ENCODE measurements at regions not wholly inside any gene's neighbourhood (a gene's known extent, or its start where the extent isn't known, plus 50 kb on each side); places are given as distances from the start of the nearest gene placed in this dataset.

- peaks cover 0 to 4% of the 10 kb centered on the region in 2 donors for H3K4me1 ChIP-seq (ENCODE audit: control insufficient read depth in 1 of 2, insufficient read depth in 2 of 2, low read length in 2 of 2)
- no peaks in the 10 kb centered on the region for H3K27me3 ChIP-seq (ENCODE audit: control insufficient read depth in 1 of 2, insufficient read depth in 2 of 2, low read length in 2 of 2)
Observed at GRCh38 chr5:5570646-5571045, 148.2 kb downstream of the ICE1 start.

DNA sequence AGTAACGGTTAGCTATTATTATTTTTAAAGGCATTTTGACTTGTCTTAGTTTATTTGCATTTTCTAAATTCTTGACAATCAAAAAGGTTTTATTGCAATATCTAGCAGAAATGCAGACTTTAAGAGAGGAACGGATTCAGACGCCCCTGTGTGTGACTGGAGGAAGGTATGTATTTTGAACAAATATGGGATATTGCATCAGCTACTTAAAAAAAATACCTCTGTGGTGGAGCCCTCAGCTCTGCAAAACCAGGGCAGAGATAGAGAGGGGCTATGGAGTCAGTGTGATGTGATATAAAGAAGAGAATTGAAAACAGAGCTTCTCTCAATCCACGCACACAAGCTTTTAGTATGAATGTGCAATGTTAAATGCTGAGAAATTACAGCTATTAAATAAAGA is 142.4 kb downstream of the ICE1 start:
- no peaks in the 10 kb centered on the region for H3K27me3 ChIP-seq (ENCODE audit: control insufficient read depth in 1 of 2, insufficient read depth in 2 of 2, low read length in 2 of 2)
- no peak overlapping the region for H3K9ac ChIP-seq (ENCODE audit: low read depth in 1 of 2, low read length in 2 of 2)
- H3K36me3 ChIP-seq (ENCODE audit: control insufficient read depth in 1 of 2, insufficient read depth in 2 of 2, low read length in 2 of 2): no peaks in the 10 kb centered on the region
- H3K9me3 ChIP-seq (ENCODE audit: control insufficient read depth in 1 of 2, low read length in 2 of 2): no peaks in the 10 kb centered on the region
- no peak overlapping the region for H3K27ac ChIP-seq (ENCODE audit: low read depth, low read length)
- H3K4me1 ChIP-seq (ENCODE audit: control insufficient read depth in 1 of 2, insufficient read depth in 2 of 2, low read length in 2 of 2): no peaks in the 10 kb centered on the region
- no peak overlapping the region for H3K4me3 ChIP-seq (ENCODE audit: low read depth in 1 of 2, low read length in 2 of 2)

More at GRCh38 chr5:5570646-5571045, 148.2 kb downstream of the ICE1 start:
- no peaks in the 10 kb centered on the region for H3K9me3 ChIP-seq (ENCODE audit: control insufficient read depth in 1 of 2, low read length in 2 of 2)
- H3K36me3 ChIP-seq (ENCODE audit: control insufficient read depth in 1 of 2, insufficient read depth in 2 of 2, low read length in 2 of 2): no peaks in the 10 kb centered on the region
- no peak overlapping the region for H3K9ac ChIP-seq (ENCODE audit: low read depth in 1 of 2, low read length in 2 of 2)
- no peak overlapping the region for H3K27ac ChIP-seq (ENCODE audit: low read depth, low read length)
- H3K4me3 ChIP-seq (ENCODE audit: low read depth in 1 of 2, low read length in 2 of 2): no peak overlapping the region

DNA sequence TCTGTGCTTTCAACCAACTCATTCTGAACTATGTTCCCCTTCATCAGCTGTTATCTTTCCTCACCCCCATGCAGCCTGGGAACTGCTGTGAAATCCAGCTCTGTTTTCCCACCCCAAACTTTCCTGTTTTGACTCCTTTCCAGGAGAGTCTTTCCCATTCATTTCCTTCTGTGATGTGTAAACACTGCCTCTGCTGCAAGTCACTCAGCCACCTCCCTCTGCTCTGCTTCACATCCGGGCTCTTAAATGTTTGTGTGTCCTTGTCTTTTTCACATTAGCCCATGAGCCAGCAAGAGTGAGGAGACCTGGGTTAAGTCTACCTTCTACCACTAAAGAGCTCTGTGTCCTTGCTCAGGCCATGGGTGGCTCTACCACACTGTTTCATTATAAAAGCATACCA is 137.5 kb downstream of the ICE1 start:
- H3K4me3 ChIP-seq (ENCODE audit: low read depth in 1 of 2, low read length in 2 of 2): no peak overlapping the region
- no peaks in the 10 kb centered on the region for H3K36me3 ChIP-seq (ENCODE audit: control insufficient read depth in 1 of 2, insufficient read depth in 2 of 2, low read length in 2 of 2)
- no peaks in the 10 kb centered on the region for H3K4me1 ChIP-seq (ENCODE audit: control insufficient read depth in 1 of 2, insufficient read depth in 2 of 2, low read length in 2 of 2)
- no peak overlapping the region for H3K9ac ChIP-seq (ENCODE audit: low read depth in 1 of 2, low read length in 2 of 2)
- no peaks in the 10 kb centered on the region for H3K27me3 ChIP-seq (ENCODE audit: control insufficient read depth in 1 of 2, insufficient read depth in 2 of 2, low read length in 2 of 2)
- no peak overlapping the region for H3K27ac ChIP-seq (ENCODE audit: low read depth, low read length)
- no peaks in the 10 kb centered on the region for H3K9me3 ChIP-seq (ENCODE audit: control insufficient read depth in 1 of 2, low read length in 2 of 2)

DNA sequence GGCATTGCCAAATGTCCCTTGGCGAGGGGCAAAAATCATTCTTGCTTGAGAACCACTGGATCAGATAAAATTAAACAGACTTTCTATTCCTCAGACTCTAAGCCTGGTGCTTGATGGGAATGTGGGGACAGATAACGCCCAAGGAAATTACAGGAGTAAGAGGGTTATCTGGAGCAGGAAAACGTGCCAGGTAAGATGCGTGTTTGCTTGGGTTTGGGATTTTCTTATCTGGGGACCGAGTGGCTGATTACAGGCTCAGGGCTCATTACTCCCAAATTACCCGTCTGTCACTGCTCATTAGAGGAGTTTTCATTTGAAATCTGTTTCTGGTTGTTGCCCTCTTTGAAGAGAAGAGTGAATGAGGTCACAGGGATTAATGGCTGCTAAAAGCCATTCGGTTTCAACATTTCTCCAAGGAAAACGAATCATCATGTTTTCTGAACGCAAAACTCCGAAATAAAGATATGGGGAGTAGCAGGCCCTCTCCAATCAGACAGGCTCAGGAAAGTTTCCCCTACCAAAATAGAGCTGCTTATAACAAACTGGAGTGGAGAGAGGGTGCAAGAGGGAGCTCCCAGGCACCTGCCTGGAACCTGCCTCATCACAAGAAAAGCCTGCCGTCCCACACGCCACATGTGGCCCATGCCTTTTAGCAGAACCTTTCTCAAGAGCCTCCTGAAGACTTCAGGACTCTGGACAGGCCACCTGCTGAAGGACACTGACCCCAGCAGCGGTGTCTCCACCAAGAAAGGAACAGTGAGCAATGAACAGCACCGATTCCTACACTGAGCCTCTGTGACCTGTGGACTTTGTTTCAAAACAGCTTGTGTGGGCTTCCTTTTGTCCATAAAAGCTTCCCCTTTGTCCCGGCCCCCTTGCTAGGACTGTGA is 136.4 kb downstream of the ICE1 start:
- no peak overlapping the region for H3K4me3 ChIP-seq (ENCODE audit: low read depth in 1 of 2, low read length in 2 of 2)

DNA sequence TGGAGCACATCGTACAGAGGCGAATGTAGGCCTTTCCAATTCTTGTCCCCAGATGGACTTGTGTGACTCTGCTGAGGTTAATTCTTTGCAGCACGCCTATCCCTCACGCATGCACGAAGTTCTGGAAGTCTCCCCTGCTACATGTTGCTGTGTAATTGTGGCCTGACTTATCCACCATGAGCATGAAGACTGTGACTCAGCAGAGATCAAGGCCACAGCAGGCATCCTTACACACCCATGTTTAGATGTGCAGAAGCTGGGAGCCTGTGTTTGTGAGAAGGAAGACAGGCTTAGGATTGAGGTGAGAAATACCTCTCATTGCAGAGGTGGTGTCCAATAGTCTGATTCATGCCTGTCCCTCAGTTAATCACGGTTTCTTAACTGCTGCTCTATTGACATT is 135.6 kb downstream of the ICE1 start:
- Histone ChIP-seq H3K9ac (ENCODE audit: low read depth in 1 of 2, low read length in 2 of 2) (no peak overlapping the region), H3K9me3 (ENCODE audit: control insufficient read depth in 1 of 2, low read length in 2 of 2) (no peaks in the 10 kb centered on the region), H3K4me3 (ENCODE audit: low read depth in 1 of 2, low read length in 2 of 2) (no peak overlapping the region), H3K27ac (ENCODE audit: low read depth, low read length) (no peak overlapping the region), H3K27me3 (ENCODE audit: control insufficient read depth in 1 of 2, insufficient read depth in 2 of 2, low read length in 2 of 2) (no peaks in the 10 kb centered on the region), H3K4me1 (ENCODE audit: control insufficient read depth in 1 of 2, insufficient read depth in 2 of 2, low read length in 2 of 2) (no peaks in the 10 kb centered on the region), H3K36me3 (ENCODE audit: control insufficient read depth in 1 of 2, insufficient read depth in 2 of 2, low read length in 2 of 2) (no peaks in the 10 kb centered on the region)

More for the DNA sequence above, 136.4 kb downstream of the ICE1 start:
- Histone ChIP-seq H3K9ac (ENCODE audit: low read depth in 1 of 2, low read length in 2 of 2) (no peak overlapping the region), H3K4me1 (ENCODE audit: control insufficient read depth in 1 of 2, insufficient read depth in 2 of 2, low read length in 2 of 2) (no peaks in the 10 kb centered on the region), H3K27ac (ENCODE audit: low read depth, low read length) (no peak overlapping the region), H3K9me3 (ENCODE audit: control insufficient read depth in 1 of 2, low read length in 2 of 2) (no peaks in the 10 kb centered on the region), H3K27me3 (ENCODE audit: control insufficient read depth in 1 of 2, insufficient read depth in 2 of 2, low read length in 2 of 2) (no peaks in the 10 kb centered on the region), H3K36me3 (ENCODE audit: control insufficient read depth in 1 of 2, insufficient read depth in 2 of 2, low read length in 2 of 2) (no peaks in the 10 kb centered on the region)

GRCh38 chr5:5551499-5551898 is 129.0 kb downstream of the ICE1 start:
- no peak overlapping the region for H3K9ac ChIP-seq (ENCODE audit: low read depth in 1 of 2, low read length in 2 of 2)
- H3K36me3 ChIP-seq (ENCODE audit: control insufficient read depth in 1 of 2, insufficient read depth in 2 of 2, low read length in 2 of 2): no peaks in the 10 kb centered on the region
- no peaks in the 10 kb centered on the region for H3K9me3 ChIP-seq (ENCODE audit: control insufficient read depth in 1 of 2, low read length in 2 of 2)
- no peak overlapping the region for H3K27ac ChIP-seq (ENCODE audit: low read depth, low read length)
- no peak overlapping the region for H3K4me3 ChIP-seq (ENCODE audit: low read depth in 1 of 2, low read length in 2 of 2)
- H3K27me3 ChIP-seq (ENCODE audit: control insufficient read depth in 1 of 2, insufficient read depth in 2 of 2, low read length in 2 of 2): no peaks in the 10 kb centered on the region
- H3K4me1 ChIP-seq (ENCODE audit: control insufficient read depth in 1 of 2, insufficient read depth in 2 of 2, low read length in 2 of 2): no peaks in the 10 kb centered on the region

DNA sequence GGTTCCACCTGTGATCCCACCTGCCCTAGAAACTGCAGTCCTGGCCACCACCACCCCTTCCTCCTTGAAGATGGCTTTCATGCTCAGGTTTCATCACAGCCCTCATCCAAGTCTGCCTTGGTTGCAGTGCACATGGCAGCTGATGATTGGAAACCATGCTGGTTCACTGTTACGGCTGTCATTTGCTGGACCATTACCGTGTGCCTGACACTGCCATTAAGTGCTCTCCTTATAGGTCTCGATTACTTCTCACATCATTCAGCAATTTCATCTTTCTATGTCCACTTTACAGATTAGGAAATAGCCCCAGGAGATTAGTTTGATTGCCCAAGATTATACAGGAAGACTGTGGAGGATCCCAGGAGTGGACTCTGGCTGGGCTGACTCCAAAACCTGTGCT is 123.9 kb downstream of the ICE1 start:
- peaks cover 0 to 4% of the 10 kb centered on the region in 2 donors for H3K27me3 ChIP-seq (ENCODE audit: control insufficient read depth in 1 of 2, insufficient read depth in 2 of 2, low read length in 2 of 2)
- no peak overlapping the region for H3K9ac ChIP-seq (ENCODE audit: low read depth in 1 of 2, low read length in 2 of 2)
- no peak overlapping the region for H3K27ac ChIP-seq (ENCODE audit: low read depth, low read length)
- H3K4me3 ChIP-seq (ENCODE audit: low read depth in 1 of 2, low read length in 2 of 2): no peak overlapping the region
- H3K36me3 ChIP-seq (ENCODE audit: control insufficient read depth in 1 of 2, insufficient read depth in 2 of 2, low read length in 2 of 2): no peaks in the 10 kb centered on the region
- no peaks in the 10 kb centered on the region for H3K4me1 ChIP-seq (ENCODE audit: control insufficient read depth in 1 of 2, insufficient read depth in 2 of 2, low read length in 2 of 2)
- no peaks in the 10 kb centered on the region for H3K9me3 ChIP-seq (ENCODE audit: control insufficient read depth in 1 of 2, low read length in 2 of 2)

GRCh38 chr5:5544094-5544663 is 121.7 kb downstream of the ICE1 start:
- Histone ChIP-seq H3K27me3 (ENCODE audit: control insufficient read depth in 1 of 2, insufficient read depth in 2 of 2, low read length in 2 of 2) (peaks cover 0 to 4% of the 10 kb centered on the region in 2 donors), H3K27ac (ENCODE audit: low read depth, low read length) (no peak overlapping the region), H3K4me3 (ENCODE audit: low read depth in 1 of 2, low read length in 2 of 2) (no peak overlapping the region), H3K4me1 (ENCODE audit: control insufficient read depth in 1 of 2, insufficient read depth in 2 of 2, low read length in 2 of 2) (no peaks in the 10 kb centered on the region), H3K36me3 (ENCODE audit: control insufficient read depth in 1 of 2, insufficient read depth in 2 of 2, low read length in 2 of 2) (no peaks in the 10 kb centered on the region), H3K9ac (ENCODE audit: low read depth in 1 of 2, low read length in 2 of 2) (no peak overlapping the region), H3K9me3 (ENCODE audit: control insufficient read depth in 1 of 2, low read length in 2 of 2) (no peaks in the 10 kb centered on the region)

GRCh38 chr5:5542654-5543053 is 120.2 kb downstream of the ICE1 start:
- Histone ChIP-seq H3K9ac (ENCODE audit: low read depth in 1 of 2, low read length in 2 of 2) (no peak overlapping the region), H3K9me3 (ENCODE audit: control insufficient read depth in 1 of 2, low read length in 2 of 2) (no peaks in the 10 kb centered on the region), H3K27ac (ENCODE audit: low read depth, low read length) (no peak overlapping the region), H3K4me3 (ENCODE audit: low read depth in 1 of 2, low read length in 2 of 2) (no peak overlapping the region), H3K36me3 (ENCODE audit: control insufficient read depth in 1 of 2, insufficient read depth in 2 of 2, low read length in 2 of 2) (no peaks in the 10 kb centered on the region), H3K4me1 (ENCODE audit: control insufficient read depth in 1 of 2, insufficient read depth in 2 of 2, low read length in 2 of 2) (no peaks in the 10 kb centered on the region), H3K27me3 (ENCODE audit: control insufficient read depth in 1 of 2, insufficient read depth in 2 of 2, low read length in 2 of 2) (peaks cover 0 to 4% of the 10 kb centered on the region in 2 donors)

GRCh38 chr5:5540065-5540464 is 117.6 kb downstream of the ICE1 start:
- Histone ChIP-seq H3K4me3 (ENCODE audit: low read depth in 1 of 2, low read length in 2 of 2) (no peak overlapping the region), H3K36me3 (ENCODE audit: control insufficient read depth in 1 of 2, insufficient read depth in 2 of 2, low read length in 2 of 2) (no peaks in the 10 kb centered on the region), H3K4me1 (ENCODE audit: control insufficient read depth in 1 of 2, insufficient read depth in 2 of 2, low read length in 2 of 2) (no peaks in the 10 kb centered on the region), H3K9me3 (ENCODE audit: control insufficient read depth in 1 of 2, low read length in 2 of 2) (no peaks in the 10 kb centered on the region), H3K27ac (ENCODE audit: low read depth, low read length) (no peak overlapping the region), H3K9ac (ENCODE audit: low read depth in 1 of 2, low read length in 2 of 2) (no peak overlapping the region), H3K27me3 (ENCODE audit: control insufficient read depth in 1 of 2, insufficient read depth in 2 of 2, low read length in 2 of 2) (no peaks in the 10 kb centered on the region)

Measured in duodenal mucosa (tissue), 2 donors.